ENCODE measurements at regions not wholly inside any gene's neighbourhood (a gene's known extent, or its start where the extent isn't known, plus 50 kb on each side); places are given as distances from the start of the nearest gene placed in this dataset.

GRCh38 chr5:174624733-174625522 lies 99.5 kb upstream of the MSX2 start:
- CTCF ChIA-PET: no interaction called here
- ATAC-seq (no peak), DNase-seq (ENCODE audit: low read depth, low spot score) (no peak), FAIRE-seq (no peak)
- no peak overlapping the region for H3K27ac ChIP-seq (ENCODE audit: control insufficient read depth, insufficient read depth)
- H3K4me3 ChIP-seq: no peak overlapping the region
- no peaks in the 10 kb centered on the region for H3K79me2 ChIP-seq (ENCODE audit: control insufficient read depth, insufficient read depth, low read length)
- SMC1A ChIA-PET (ENCODE audit: uncharacterized antibody, unreplicated experiment): no interaction called here
- in situ Hi-C loops (cut with MboI) (no loop called here), intact Hi-C loops (cut with micrococcal nuclease; ENCODE audit: unreplicated experiment) (no loop called here)
- POLR2A ChIA-PET: no interaction called here
- H2AFZ ChIP-seq (ENCODE audit: control insufficient read depth, low read depth, low read length): no peak overlapping the region
- H3K36me3 ChIP-seq (ENCODE audit: control insufficient read depth in 2 of 2, insufficient read depth in 2 of 2, low read length in 1 of 2): no peaks in the 10 kb centered on the region
- H3K4me2 ChIP-seq (ENCODE audit: control insufficient read depth, insufficient read depth): no peak overlapping the region
- no peaks in the 10 kb centered on the region for H3K9me3 ChIP-seq (replicated peaks; ENCODE audit: control insufficient read depth, insufficient read depth, low read length)
- no TSS peak for BruUV-seq (replicated peaks)
- no peaks in the 10 kb centered on the region for H3K4me1 ChIP-seq (ENCODE audit: control insufficient read depth, insufficient read depth, low read length)
- H4K20me1 ChIP-seq (ENCODE audit: control insufficient read depth, insufficient read depth): no peaks in the 10 kb centered on the region
- H3K27me3 ChIP-seq (replicated peaks in 1 of 2; ENCODE audit: control insufficient read depth in 2 of 2, insufficient read depth in 2 of 2, low read length in 1 of 2): no peaks in the 10 kb centered on the region
- RAD21 ChIA-PET (ENCODE audit: unreplicated experiment): no interaction called here
- 60% methylated on average over 12 of the region's 12 CpGs for WGBS (ENCODE audit: insufficient coverage, insufficient replicate concordance, low lambda C conversion rate, missing lambda C conversion rate)
- no peak overlapping the region for H3K9ac ChIP-seq (ENCODE audit: control insufficient read depth, insufficient read depth, low read length)
- TF ChIP-seq ZNF384 (IDR thresholded peaks at IDR 0.05; ENCODE audit: borderline replicate concordance, low read depth, low read length): no peak
- no peak for TF ChIP-seq ZNF274 (IDR thresholded peaks at IDR 0.05; ENCODE audit: insufficient read depth, insufficient read length)
- TF ChIP-seq RFX5 (IDR thresholded peaks at IDR 0.05; ENCODE audit: low read depth, low read length): no peak
- no peak for TF ChIP-seq SKIL (IDR thresholded peaks at IDR 0.05; ENCODE audit: low read depth, poor library complexity, severe bottlenecking)
- TF ChIP-seq MYC (IDR thresholded peaks at IDR 0.05; ENCODE audit: insufficient read depth, insufficient read length, insufficient replicate concordance, low read length, severe bottlenecking): no peak
- no peak for TF ChIP-seq TARDBP (IDR thresholded peaks at IDR 0.05; ENCODE audit: borderline replicate concordance)
- no peak for TF ChIP-seq RAD21 (IDR thresholded peaks at IDR 0.05; ENCODE audit: insufficient read depth, low read depth, low read length)
- TF ChIP-seq ZBTB11 (CRISPR knock-in tag; IDR thresholded peaks at IDR 0.05): no peak
- no peak for TF ChIP-seq CUX1 (IDR thresholded peaks at IDR 0.05; ENCODE audit: insufficient replicate concordance, low read depth, low read length)
- TF ChIP-seq MTA3 (IDR thresholded peaks at IDR 0.05; ENCODE audit: borderline replicate concordance, low read length): no peak
- no peak for TF ChIP-seq MLLT1 (IDR thresholded peaks at IDR 0.05)

Measured in GM12878 (cell line).